Spinal cord (tissue), 9 donors: ENCODE measurements at regions not wholly inside any gene's neighbourhood (a gene's known extent, or its start where the extent isn't known, plus 50 kb on each side); places are given as distances from the start of the nearest gene placed in this dataset.

Source experiments
- DNase-seq, 6 donors: peaks; one replicate each; pipeline versions ENCODE4 v3.0.0 to v3.0.0-alpha.2; 2013 to 2015; ENCODE audit warnings: low spot score in 6 of 6, low read depth in 4 of 6
- H3K27ac ChIP-seq: one replicate; pipeline ENCODE4 v1.5.1; 2013; ENCODE audit warnings: low read depth, low read length, control low read depth
- H3K27me3 ChIP-seq: one replicate; pipeline ENCODE4 v1.6.1; 2013; ENCODE audit warnings: low read length; ENCODE audit not compliant: control insufficient read depth, insufficient read depth
- H3K36me3 ChIP-seq: one replicate; pipeline ENCODE4 v1.6.1; 2013; ENCODE audit warnings: low read length; ENCODE audit not compliant: control insufficient read depth, insufficient read depth
- H3K4me1 ChIP-seq: one replicate; pipeline ENCODE4 v1.6.1; 2013; ENCODE audit warnings: low read length; ENCODE audit not compliant: control insufficient read depth, insufficient read depth
- H3K4me3 ChIP-seq: one replicate; pipeline ENCODE4 v1.5.1; 2013; ENCODE audit warnings: low read depth, low read length, control low read depth
- H3K9me3 ChIP-seq: one replicate; pipeline ENCODE4 v1.6.1; 2013; ENCODE audit warnings: low read length; ENCODE audit not compliant: control insufficient read depth, insufficient read depth
- WGBS: methylation state at CpG from one replicate; pipeline ENCODE4 v1.1.5; 2013; ENCODE audit warnings: missing lambda C conversion rate; ENCODE audit not compliant: insufficient coverage; 5-methylcytosine and 5-hydroxymethylcytosine counted together
- donor health status: healthy.

DNA sequence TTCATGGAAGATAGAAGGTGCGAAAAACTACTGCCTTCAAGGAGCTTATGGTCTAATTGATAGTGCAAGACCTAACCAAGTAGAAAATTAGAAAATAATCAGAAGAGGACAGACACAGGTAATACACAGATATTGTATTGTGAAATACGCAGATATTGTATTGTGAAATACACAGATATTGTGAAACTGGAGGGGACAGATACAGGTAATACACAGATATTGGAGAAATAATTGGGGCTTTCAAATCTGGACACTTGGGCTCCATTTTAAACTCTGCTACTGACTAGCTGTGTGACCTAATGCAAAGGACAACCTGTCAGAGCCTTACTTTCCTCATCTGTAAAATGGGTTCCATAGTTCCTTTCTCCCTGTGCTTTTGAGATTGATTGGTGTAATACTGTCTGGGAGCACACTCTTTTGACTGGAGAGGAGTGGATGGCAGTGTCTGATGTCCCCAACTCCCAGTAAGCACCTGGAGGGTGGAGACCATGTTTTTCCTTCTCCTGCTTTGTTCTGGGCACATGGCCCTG is 272.8 kb downstream of the TLE3 start:
- no peaks in the 10 kb centered on the region for H3K9me3 ChIP-seq
- no peak overlapping the region for H3K27ac ChIP-seq
- H3K4me1 ChIP-seq: peaks cover 17% of the 10 kb centered on the region
- no peaks in the 10 kb centered on the region for H3K36me3 ChIP-seq
- WGBS: no CpG with 5 or more reads among the region's 2 CpGs
- DNase-seq: no peak
- H3K4me3 ChIP-seq: no peak overlapping the region
- peaks cover 2% of the 10 kb centered on the region for H3K27me3 ChIP-seq

DNA sequence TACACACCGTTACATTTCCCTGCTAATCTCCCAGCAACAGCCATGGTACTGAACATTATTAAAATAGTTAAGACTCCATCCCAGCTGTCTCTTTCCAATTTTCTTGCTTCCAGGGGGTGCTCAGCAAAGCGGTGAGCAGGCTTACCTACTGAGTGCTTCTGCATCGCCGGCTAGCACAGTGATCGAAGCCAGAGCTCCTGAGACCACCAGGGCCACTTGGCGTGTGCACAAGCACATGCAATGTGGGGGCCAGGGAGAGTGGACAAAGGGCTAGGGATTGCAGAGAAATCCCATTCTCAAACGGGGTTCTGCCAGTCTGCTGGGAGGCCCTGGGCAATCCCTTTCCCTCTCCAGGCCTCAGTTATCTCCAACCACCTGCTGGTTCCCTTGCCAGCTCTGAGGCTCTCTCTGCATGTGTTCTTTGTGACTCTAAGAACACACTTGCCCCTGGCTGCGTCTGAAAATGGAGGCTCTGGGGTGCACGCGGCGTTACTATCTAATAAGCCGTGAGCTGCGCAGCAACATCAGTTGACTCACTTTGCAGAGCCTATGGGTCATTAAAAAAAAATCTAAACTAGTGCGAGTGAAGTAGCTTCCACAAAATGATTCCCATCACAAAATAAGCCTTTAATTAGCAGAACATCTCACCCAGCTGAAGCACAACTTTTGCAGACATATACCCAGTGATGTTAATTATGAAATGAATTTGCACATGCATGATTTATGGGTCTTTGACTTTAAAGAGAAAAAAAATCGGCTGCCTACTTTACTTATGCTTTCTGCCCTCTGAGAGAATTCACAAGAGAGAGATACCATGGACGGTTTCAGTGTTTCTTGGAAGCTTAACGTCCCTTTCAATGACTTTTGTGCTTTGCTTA is 271.5 kb downstream of the TLE3 start:
- H3K4me1 ChIP-seq: peaks cover 12% of the 10 kb centered on the region
- H3K27me3 ChIP-seq: peaks cover 2% of the 10 kb centered on the region
- DNase-seq: peak in 3 of 6 donors; percentile 19 to 89 (median 21)
- no peaks in the 10 kb centered on the region for H3K36me3 ChIP-seq
- 29% methylated on average over 11 of the region's 17 CpGs for WGBS
- no peak overlapping the region for H3K4me3 ChIP-seq
- H3K27ac ChIP-seq: no peak overlapping the region
- H3K9me3 ChIP-seq: no peaks in the 10 kb centered on the region

DNA sequence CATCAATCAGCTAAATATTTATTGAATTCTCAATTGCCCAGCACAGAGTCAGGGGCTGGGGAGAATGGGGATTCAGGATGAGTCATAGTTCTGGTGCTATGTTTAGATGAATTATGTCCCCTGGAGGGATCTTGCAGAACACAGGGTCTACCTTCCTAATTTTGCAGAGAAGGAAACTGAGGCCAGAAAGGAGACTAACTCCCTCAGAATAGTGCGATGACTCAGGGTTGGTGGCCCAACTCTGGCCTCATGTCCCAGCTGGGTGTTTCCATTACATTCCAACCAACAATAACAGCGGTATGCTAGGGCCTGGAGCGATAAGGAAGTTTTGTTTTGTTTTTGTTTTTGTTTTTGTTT is 270.9 kb downstream of the TLE3 start:
- H3K4me3 ChIP-seq: no peak overlapping the region
- H3K27ac ChIP-seq: no peak overlapping the region
- H3K36me3 ChIP-seq: no peaks in the 10 kb centered on the region
- H3K4me1 ChIP-seq: peaks cover 12% of the 10 kb centered on the region
- DNase-seq: no peak
- H3K9me3 ChIP-seq: no peaks in the 10 kb centered on the region
- H3K27me3 ChIP-seq: peaks cover 2% of the 10 kb centered on the region
- no CpG with 5 or more reads among the region's 3 CpGs for WGBS

DNA sequence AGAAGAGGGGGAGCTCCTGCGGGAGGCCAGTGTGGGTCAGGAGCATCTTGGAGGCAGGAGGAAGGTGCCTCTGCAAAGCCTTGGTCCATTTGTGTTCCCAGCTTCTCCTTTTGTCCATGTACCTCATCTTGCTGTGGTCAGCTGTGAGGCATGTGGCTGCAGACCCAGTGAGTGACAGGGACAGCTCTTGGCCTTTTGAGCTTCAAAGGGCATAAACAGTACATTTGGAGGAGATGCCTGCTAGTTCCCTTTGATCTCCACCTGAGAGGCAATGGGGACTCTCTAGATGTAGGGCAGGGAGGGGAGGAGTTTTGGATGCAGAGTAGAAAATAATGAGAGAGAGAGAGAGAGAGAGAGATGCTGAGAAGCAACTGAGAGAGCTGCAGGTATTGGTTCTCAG is 270.0 kb downstream of the TLE3 start:
- Histone ChIP-seq H3K27me3 (peaks cover 5% of the 10 kb centered on the region), H3K36me3 (no peaks in the 10 kb centered on the region), H3K27ac (no peak overlapping the region), H3K4me3 (no peak overlapping the region), H3K9me3 (no peaks in the 10 kb centered on the region), H3K4me1 (peaks cover 12% of the 10 kb centered on the region)
- no peak for DNase-seq
- 80% methylated on average over 1 of the region's 1 CpG for WGBS

DNA sequence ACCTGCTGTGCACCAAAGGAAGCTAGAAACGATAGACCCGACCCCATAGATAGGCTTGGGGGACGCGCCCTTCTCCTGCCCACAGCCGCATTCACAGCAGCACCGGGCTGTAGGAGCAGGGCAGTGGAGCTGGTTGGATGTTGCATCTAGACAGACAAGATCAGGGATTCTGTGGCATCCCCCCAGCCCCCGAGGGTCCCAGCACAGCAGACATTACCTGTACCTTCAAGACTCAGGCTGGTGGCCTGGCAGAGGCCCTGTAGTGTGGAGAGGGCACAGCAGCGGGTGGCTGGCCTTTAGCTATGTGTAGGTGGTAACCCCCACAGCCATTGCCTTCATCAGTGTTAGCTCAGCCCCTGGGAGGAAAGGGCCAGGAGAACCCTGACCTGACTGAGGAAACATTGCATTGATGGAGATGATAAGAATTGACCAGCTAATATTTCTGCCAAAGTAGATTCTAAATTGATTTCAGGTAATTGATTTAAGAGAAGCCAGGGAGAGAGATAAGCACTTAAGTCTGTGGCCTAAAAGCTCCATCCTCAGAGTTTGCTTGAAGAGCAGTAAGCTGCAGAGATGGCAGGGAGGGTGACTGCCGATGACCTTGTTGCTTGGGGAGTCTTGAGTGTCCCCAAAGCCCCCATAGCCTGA is 269.4 kb downstream of the TLE3 start:
- peaks cover 12% of the 10 kb centered on the region for H3K4me1 ChIP-seq
- 85% methylated on average over 7 of the region's 9 CpGs for WGBS

DNA sequence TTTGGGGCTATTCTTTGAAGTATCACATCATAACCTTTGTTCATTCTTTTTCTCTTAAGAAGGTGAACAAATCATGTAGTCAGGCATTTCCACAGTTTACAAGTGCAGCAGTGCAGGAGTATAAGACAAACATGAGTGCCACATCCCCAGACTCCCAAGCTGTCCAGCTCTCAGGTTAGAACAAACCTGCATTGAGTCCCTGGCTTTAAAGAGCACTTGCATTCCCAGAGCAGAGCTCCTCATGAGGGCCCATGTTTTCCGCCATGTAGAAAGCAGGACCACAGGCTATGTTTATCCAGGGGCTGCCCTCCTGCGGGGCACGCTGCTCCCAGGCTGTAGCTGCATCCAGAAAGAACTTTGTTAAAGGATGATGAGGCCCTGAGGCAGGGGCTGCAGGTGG is 267.7 kb downstream of the TLE3 start:
- H3K4me3 ChIP-seq: no peak overlapping the region

More for the DNA sequence above, 269.4 kb downstream of the TLE3 start:
- H3K36me3 ChIP-seq: no peaks in the 10 kb centered on the region
- H3K27me3 ChIP-seq: peaks cover 7% of the 10 kb centered on the region
- no peak overlapping the region for H3K27ac ChIP-seq
- no peak overlapping the region for H3K4me3 ChIP-seq
- no peak for DNase-seq
- no peaks in the 10 kb centered on the region for H3K9me3 ChIP-seq

DNA sequence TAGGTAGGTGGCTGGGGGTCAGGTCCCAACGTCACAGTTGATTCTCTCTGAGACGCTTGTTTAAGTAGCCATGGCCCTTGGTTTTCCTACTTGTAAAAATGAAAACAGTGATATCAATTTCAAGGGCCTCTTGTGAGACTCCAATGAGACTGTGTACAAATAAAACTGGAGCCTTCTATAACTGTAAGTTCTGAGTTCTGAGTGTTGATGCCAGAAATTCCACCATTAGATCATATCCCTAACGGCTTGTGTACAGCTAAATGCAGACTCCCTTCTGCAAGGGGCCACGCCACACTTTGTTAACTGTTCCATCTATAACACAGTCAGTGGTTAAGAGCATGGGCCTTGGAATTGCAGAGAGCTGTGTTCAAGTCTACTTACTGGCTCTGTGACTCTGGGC is 267.3 kb downstream of the TLE3 start:
- H3K4me1 ChIP-seq: peaks cover 19% of the 10 kb centered on the region
- no peak overlapping the region for H3K4me3 ChIP-seq
- H3K27ac ChIP-seq: no peak overlapping the region
- DNase-seq: no peak
- peaks cover 7% of the 10 kb centered on the region for H3K27me3 ChIP-seq
- WGBS: 100% methylated on average over 1 of the region's 4 CpGs
- no peaks in the 10 kb centered on the region for H3K36me3 ChIP-seq
- H3K9me3 ChIP-seq: no peaks in the 10 kb centered on the region

More for the DNA sequence above, 267.7 kb downstream of the TLE3 start:
- no peak overlapping the region for H3K27ac ChIP-seq
- no peak for DNase-seq
- H3K4me1 ChIP-seq: peaks cover 18% of the 10 kb centered on the region
- H3K36me3 ChIP-seq: no peaks in the 10 kb centered on the region
- no peaks in the 10 kb centered on the region for H3K9me3 ChIP-seq
- 74% methylated on average over 3 of the region's 3 CpGs for WGBS
- H3K27me3 ChIP-seq: peaks cover 7% of the 10 kb centered on the region

DNA sequence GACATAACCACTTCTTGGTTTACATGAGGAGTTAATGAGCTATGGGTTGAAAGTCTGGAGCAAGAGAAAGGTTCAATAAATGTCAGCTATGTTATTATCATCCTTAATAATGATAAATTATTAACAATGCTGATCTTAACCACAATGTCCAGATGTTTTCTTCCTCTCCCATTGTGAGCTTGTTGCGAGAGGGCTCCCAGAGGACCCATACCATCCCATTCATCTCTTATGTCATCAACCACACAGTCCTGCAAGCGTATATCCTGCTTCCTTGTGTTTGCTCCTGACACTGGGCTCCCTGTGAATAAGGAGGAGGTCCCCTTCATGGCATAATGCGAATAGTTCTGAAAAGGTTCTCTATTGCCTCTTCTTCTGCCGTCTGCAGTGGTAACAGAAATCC is 266.8 kb downstream of the TLE3 start:
- no peak overlapping the region for H3K4me3 ChIP-seq
- no peak for DNase-seq
- no peak overlapping the region for H3K27ac ChIP-seq
- no peaks in the 10 kb centered on the region for H3K9me3 ChIP-seq
- H3K36me3 ChIP-seq: no peaks in the 10 kb centered on the region
- peaks cover 19% of the 10 kb centered on the region for H3K4me1 ChIP-seq
- H3K27me3 ChIP-seq: peaks cover 7% of the 10 kb centered on the region
- WGBS: 63% methylated on average over 1 of the region's 4 CpGs

DNA sequence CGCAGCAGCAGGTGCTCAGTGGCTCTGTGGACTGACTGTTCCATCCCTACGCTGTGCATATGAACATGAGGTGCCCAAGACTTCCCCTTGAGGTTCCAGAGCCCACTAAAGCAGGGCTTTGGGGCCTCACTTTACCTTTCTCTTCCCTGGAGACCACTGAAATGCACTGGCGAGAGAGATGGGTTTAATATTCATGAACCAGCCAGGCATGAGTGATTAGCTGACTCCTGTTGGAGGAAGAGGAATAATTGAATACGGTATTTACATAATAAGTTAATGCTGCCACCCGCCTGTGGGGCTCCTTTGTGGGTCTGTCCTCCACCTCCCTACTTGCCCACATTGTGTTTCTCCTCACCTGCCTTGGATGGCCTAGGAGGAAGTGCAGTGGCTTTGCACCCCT is 263.4 kb downstream of the TLE3 start:
- no peaks in the 10 kb centered on the region for H3K36me3 ChIP-seq
- no peak overlapping the region for H3K27ac ChIP-seq
- WGBS: 88% methylated on average over 2 of the region's 5 CpGs
- peaks cover 5% of the 10 kb centered on the region for H3K27me3 ChIP-seq
- H3K4me1 ChIP-seq: peaks cover 7% of the 10 kb centered on the region
- no peak overlapping the region for H3K4me3 ChIP-seq
- H3K9me3 ChIP-seq: no peaks in the 10 kb centered on the region
- no peak for DNase-seq
